ENCODE measurements at regions not wholly inside any gene's neighbourhood (a gene's known extent, or its start where the extent isn't known, plus 50 kb on each side); places are given as distances from the start of the nearest gene placed in this dataset.

GRCh38 chr3:117287602-117288001, 578.0 kb downstream of the TUSC7 start:
- Histone ChIP-seq H3K27me3 (replicated peaks; ENCODE audit: insufficient read depth) (no peaks in the 10 kb centered on the region), H3K36me3 (no peaks in the 10 kb centered on the region), H3K9me3 (no peaks in the 10 kb centered on the region), H3K4me3 (no peak overlapping the region), H3K27ac (no peak overlapping the region), H3K4me1 (replicated peaks) (no peaks in the 10 kb centered on the region)
- no peak for TF ChIP-seq CTCF (IDR thresholded peaks at IDR 0.05)
- no peak for TF ChIP-seq POLR2AphosphoS5 (IDR thresholded peaks at IDR 0.05)
- no peak for TF ChIP-seq POLR2A (IDR thresholded peaks at IDR 0.05)
- DNase-seq (ENCODE audit: low spot score), result no peak
- intact Hi-C loops (cut with DNase I), result no loop called here
- WGBS, result 71% methylated on average over 4 of the region's 4 CpGs

- Histone ChIP-seq H3K27ac (no peak overlapping the region), H3K27me3 (replicated peaks; ENCODE audit: insufficient read depth) (no peaks in the 10 kb centered on the region), H3K4me3 (no peak overlapping the region), H3K4me1 (replicated peaks) (no peaks in the 10 kb centered on the region), H3K36me3 (no peaks in the 10 kb centered on the region), H3K9me3 (no peaks in the 10 kb centered on the region)
- intact Hi-C loops (cut with DNase I), result no loop called here
- DNase-seq (ENCODE audit: low spot score), result no peak
- 21% methylated on average over 1 of the region's 1 CpG for WGBS
- no peak for TF ChIP-seq POLR2AphosphoS5 (IDR thresholded peaks at IDR 0.05)
- TF ChIP-seq CTCF (IDR thresholded peaks at IDR 0.05), result no peak
- TF ChIP-seq POLR2A (IDR thresholded peaks at IDR 0.05), result no peak
These were observed 581.9 kb downstream of the TUSC7 start for GRCh38 chr3:117291476-117291875.

GRCh38 chr3:117297065-117297464, 587.5 kb downstream of the TUSC7 start:
- Histone ChIP-seq H3K27ac (no peak overlapping the region), H3K4me1 (replicated peaks) (no peaks in the 10 kb centered on the region), H3K27me3 (replicated peaks; ENCODE audit: insufficient read depth) (no peaks in the 10 kb centered on the region), H3K36me3 (no peaks in the 10 kb centered on the region), H3K4me3 (no peak overlapping the region), H3K9me3 (no peaks in the 10 kb centered on the region)
- whole genome bisulfite sequencing, result 94% methylated on average over 1 of the region's 1 CpG
- intact Hi-C loops (cut with DNase I), result no loop called here
- DNase-seq (ENCODE audit: low spot score), result no peak
- TF ChIP-seq POLR2AphosphoS5 (IDR thresholded peaks at IDR 0.05), result no peak
- TF ChIP-seq POLR2A (IDR thresholded peaks at IDR 0.05), result no peak
- TF ChIP-seq CTCF (IDR thresholded peaks at IDR 0.05), result no peak

- no peaks in the 10 kb centered on the region for H3K27me3 ChIP-seq (replicated peaks; ENCODE audit: insufficient read depth)
- intact Hi-C loops (cut with DNase I), result no loop called here
- H3K4me1 ChIP-seq (replicated peaks), result no peaks in the 10 kb centered on the region
- 98% methylated on average over 2 of the region's 2 CpGs for WGBS
- H3K27ac ChIP-seq, result no peak overlapping the region
- H3K36me3 ChIP-seq, result no peaks in the 10 kb centered on the region
- TF ChIP-seq CTCF (IDR thresholded peaks at IDR 0.05), result no peak
- no peak for TF ChIP-seq POLR2A (IDR thresholded peaks at IDR 0.05)
- no peak for TF ChIP-seq POLR2AphosphoS5 (IDR thresholded peaks at IDR 0.05)
- DNase-seq (ENCODE audit: low spot score), result no peak
- H3K9me3 ChIP-seq, result no peaks in the 10 kb centered on the region
- H3K4me3 ChIP-seq, result no peak overlapping the region
These were observed 588.0 kb downstream of the TUSC7 start for GRCh38 chr3:117297541-117297940.

- Histone ChIP-seq H3K27ac (no peak overlapping the region), H3K4me1 (replicated peaks) (no peaks in the 10 kb centered on the region), H3K9me3 (no peaks in the 10 kb centered on the region), H3K4me3 (no peak overlapping the region), H3K27me3 (replicated peaks; ENCODE audit: insufficient read depth) (no peaks in the 10 kb centered on the region), H3K36me3 (no peaks in the 10 kb centered on the region)
- TF ChIP-seq POLR2A (IDR thresholded peaks at IDR 0.05), result no peak
- TF ChIP-seq CTCF (IDR thresholded peaks at IDR 0.05), result no peak
- no peak for TF ChIP-seq POLR2AphosphoS5 (IDR thresholded peaks at IDR 0.05)
- no peak for DNase-seq (ENCODE audit: low spot score)
- intact Hi-C loops (cut with DNase I), result no loop called here
These were observed 588.7 kb downstream of the TUSC7 start for GRCh38 chr3:117298273-117298672.

Measured in prostate gland (tissue), 2 donors.